Thyroid gland (tissue), 4 donors: ENCODE measurements at regions not wholly inside any gene's neighbourhood (a gene's known extent, or its start where the extent isn't known, plus 50 kb on each side); places are given as distances from the start of the nearest gene placed in this dataset.

Experiments
- CTCF ChIP-seq, 6 experiments: fragments of 200-600 bp in 3 of 6; fragments of 450-650 bp in 3 of 6; sonication (generic) in 3 of 6; IDR thresholded peaks; one replicate each; pipeline ENCODE4 v1.5.1; 2016 to 2019; ENCODE audit warnings: antibody characterized with exemption in 6 of 6, mild to moderate bottlenecking in 2 of 6, inconsistent platforms in 1 of 6, moderate library complexity in 1 of 6
- POLR2A ChIP-seq, 2 donors: fragments of 450-650 bp; IDR thresholded peaks; one replicate each; pipeline ENCODE4 v1.6.1; 2017; ENCODE audit warnings: antibody characterized with exemption in 2 of 2, mild to moderate bottlenecking in 2 of 2, moderate library complexity in 1 of 2

GRCh38 chr18:24934258-24934932 lies 417.6 kb downstream of the ZNF521 start:
- TF ChIP-seq POLR2A (IDR thresholded peaks at IDR 0.05), result no peak
- no peak for TF ChIP-seq CTCF (IDR thresholded peaks at IDR 0.05)
